SK-N-SH (cell line): ENCODE measurements at regions not wholly inside any gene's neighbourhood (a gene's known extent, or its start where the extent isn't known, plus 50 kb on each side); places are given as distances from the start of the nearest gene placed in this dataset.

Experiments used
- EP300 ChIP-seq, 2 experiments: IDR thresholded peaks; 2 replicates each; pipeline versions ENCODE4 v1.4.0 to v1.6.1; 2012; ENCODE audit warnings: borderline replicate concordance in 1 of 2, low read depth in 1 of 2, low read length in 1 of 2
- FOXM1 ChIP-seq: IDR thresholded peaks from 2 replicates; pipeline ENCODE4 v1.4.0; 2012; ENCODE audit warnings: low read depth, mild to moderate bottlenecking
- NFIC ChIP-seq: IDR thresholded peaks from 2 replicates; pipeline ENCODE4 v1.4.0; 2012; ENCODE audit warnings: borderline replicate concordance
- POLR2AphosphoS5 ChIP-seq: IDR thresholded peaks from 2 replicates; pipeline ENCODE4 v1.6.1; 2012; ENCODE audit warnings: low read depth, low read length
- RAD21 ChIP-seq: IDR thresholded peaks from 2 replicates; pipeline ENCODE4 v1.6.1; 2012; ENCODE audit warnings: mild to moderate bottlenecking, low read length
- RFX5 ChIP-seq: IDR thresholded peaks from 2 replicates; pipeline ENCODE4 v1.6.1; 2012; ENCODE audit warnings: mild to moderate bottlenecking, improper control_type of control experiment, low read length
- SMC3 ChIP-seq: IDR thresholded peaks from 2 replicates; pipeline ENCODE4 v1.6.1; 2012; ENCODE audit warnings: low read depth, low read length, improper control_type of control experiment
- TF ChIP-seq, protein P1 (sequence below): fragments of 150-350 bp; IDR thresholded peaks from 2 replicates; pipeline ENCODE4 v1.6.1; 2017; ENCODE audit warnings: antibody characterized with exemption, low read length, low read depth, borderline replicate concordance
- TF ChIP-seq, protein P2 (sequence below): fragments of 200-600 bp; sonication (generic); IDR thresholded peaks from 2 replicates; pipeline ENCODE4 v1.6.1; 2017; ENCODE audit warnings: antibody characterized with exemption, mild to moderate bottlenecking, moderate library complexity
- TF ChIP-seq, protein P3 (sequence below): IDR thresholded peaks from 2 replicates; pipeline ENCODE4 v1.4.0; 2012; ENCODE audit warnings: low read depth
- TF ChIP-seq, protein P4 (sequence below): IDR thresholded peaks from 2 replicates; pipeline ENCODE4 v1.4.0; 2012; ENCODE audit warnings: low read depth, borderline replicate concordance
- TF ChIP-seq, protein P5 (sequence below): IDR thresholded peaks from 2 replicates; pipeline ENCODE4; 2012

DNA sequence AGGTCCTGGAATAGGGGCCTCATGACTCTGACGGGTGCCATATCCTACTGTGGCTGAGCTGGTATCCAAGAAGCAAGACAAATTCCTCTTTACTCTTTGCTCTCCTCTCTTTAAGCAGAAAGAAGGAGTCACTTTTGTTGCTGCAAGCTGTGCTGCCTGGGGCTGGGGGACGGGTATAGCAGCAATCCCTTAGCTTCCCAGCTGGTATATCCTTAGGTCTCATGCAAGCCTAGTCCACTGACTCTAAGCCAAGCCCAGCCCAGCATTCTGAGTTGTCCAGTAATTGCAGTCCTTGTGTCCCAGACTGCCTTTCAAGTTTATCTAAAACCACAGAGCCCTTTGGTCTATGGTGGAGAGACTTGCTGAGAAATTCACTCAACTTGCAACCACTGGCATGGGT, 893.0 kb upstream of the PRR20A start:
- TF ChIP-seq FOXM1 = no peak
- TF ChIP-seq RAD21 = no peak
- TF ChIP-seq, protein P1, sequence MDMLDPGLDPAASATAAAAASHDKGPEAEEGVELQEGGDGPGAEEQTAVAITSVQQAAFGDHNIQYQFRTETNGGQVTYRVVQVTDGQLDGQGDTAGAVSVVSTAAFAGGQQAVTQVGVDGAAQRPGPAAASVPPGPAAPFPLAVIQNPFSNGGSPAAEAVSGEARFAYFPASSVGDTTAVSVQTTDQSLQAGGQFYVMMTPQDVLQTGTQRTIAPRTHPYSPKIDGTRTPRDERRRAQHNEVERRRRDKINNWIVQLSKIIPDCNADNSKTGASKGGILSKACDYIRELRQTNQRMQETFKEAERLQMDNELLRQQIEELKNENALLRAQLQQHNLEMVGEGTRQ = no peak
- TF ChIP-seq, protein P2, sequence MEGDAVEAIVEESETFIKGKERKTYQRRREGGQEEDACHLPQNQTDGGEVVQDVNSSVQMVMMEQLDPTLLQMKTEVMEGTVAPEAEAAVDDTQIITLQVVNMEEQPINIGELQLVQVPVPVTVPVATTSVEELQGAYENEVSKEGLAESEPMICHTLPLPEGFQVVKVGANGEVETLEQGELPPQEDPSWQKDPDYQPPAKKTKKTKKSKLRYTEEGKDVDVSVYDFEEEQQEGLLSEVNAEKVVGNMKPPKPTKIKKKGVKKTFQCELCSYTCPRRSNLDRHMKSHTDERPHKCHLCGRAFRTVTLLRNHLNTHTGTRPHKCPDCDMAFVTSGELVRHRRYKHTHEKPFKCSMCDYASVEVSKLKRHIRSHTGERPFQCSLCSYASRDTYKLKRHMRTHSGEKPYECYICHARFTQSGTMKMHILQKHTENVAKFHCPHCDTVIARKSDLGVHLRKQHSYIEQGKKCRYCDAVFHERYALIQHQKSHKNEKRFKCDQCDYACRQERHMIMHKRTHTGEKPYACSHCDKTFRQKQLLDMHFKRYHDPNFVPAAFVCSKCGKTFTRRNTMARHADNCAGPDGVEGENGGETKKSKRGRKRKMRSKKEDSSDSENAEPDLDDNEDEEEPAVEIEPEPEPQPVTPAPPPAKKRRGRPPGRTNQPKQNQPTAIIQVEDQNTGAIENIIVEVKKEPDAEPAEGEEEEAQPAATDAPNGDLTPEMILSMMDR = no peak
- TF ChIP-seq NFIC = no peak
- TF ChIP-seq, protein P3, sequence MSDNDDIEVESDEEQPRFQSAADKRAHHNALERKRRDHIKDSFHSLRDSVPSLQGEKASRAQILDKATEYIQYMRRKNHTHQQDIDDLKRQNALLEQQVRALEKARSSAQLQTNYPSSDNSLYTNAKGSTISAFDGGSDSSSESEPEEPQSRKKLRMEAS = no peak
- TF ChIP-seq, protein P4, sequence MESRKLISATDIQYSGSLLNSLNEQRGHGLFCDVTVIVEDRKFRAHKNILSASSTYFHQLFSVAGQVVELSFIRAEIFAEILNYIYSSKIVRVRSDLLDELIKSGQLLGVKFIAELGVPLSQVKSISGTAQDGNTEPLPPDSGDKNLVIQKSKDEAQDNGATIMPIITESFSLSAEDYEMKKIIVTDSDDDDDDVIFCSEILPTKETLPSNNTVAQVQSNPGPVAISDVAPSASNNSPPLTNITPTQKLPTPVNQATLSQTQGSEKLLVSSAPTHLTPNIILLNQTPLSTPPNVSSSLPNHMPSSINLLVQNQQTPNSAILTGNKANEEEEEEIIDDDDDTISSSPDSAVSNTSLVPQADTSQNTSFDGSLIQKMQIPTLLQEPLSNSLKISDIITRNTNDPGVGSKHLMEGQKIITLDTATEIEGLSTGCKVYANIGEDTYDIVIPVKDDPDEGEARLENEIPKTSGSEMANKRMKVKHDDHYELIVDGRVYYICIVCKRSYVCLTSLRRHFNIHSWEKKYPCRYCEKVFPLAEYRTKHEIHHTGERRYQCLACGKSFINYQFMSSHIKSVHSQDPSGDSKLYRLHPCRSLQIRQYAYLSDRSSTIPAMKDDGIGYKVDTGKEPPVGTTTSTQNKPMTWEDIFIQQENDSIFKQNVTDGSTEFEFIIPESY = no peak
- TF ChIP-seq RFX5 = no peak
- TF ChIP-seq, protein P5, sequence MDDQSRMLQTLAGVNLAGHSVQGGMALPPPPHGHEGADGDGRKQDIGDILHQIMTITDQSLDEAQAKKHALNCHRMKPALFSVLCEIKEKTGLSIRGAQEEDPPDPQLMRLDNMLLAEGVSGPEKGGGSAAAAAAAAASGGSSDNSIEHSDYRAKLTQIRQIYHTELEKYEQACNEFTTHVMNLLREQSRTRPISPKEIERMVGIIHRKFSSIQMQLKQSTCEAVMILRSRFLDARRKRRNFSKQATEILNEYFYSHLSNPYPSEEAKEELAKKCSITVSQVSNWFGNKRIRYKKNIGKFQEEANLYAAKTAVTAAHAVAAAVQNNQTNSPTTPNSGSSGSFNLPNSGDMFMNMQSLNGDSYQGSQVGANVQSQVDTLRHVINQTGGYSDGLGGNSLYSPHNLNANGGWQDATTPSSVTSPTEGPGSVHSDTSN = no peak
- TF ChIP-seq EP300 (IDR thresholded peaks at IDR 0.05; ENCODE audit: borderline replicate concordance in 1 of 2, low read depth in 1 of 2, low read length in 1 of 2) = no peak
- no peak for TF ChIP-seq POLR2AphosphoS5
- no peak for TF ChIP-seq SMC3
